ENCODE measurements at regions not wholly inside any gene's neighbourhood (a gene's known extent, or its start where the extent isn't known, plus 50 kb on each side); places are given as distances from the start of the nearest gene placed in this dataset.
"Not testable (repeated sequence)": the region's sequence is repeated elsewhere in the genome, so short reads cannot be mapped to it uniquely, and the experiment has no call there.

DNA sequence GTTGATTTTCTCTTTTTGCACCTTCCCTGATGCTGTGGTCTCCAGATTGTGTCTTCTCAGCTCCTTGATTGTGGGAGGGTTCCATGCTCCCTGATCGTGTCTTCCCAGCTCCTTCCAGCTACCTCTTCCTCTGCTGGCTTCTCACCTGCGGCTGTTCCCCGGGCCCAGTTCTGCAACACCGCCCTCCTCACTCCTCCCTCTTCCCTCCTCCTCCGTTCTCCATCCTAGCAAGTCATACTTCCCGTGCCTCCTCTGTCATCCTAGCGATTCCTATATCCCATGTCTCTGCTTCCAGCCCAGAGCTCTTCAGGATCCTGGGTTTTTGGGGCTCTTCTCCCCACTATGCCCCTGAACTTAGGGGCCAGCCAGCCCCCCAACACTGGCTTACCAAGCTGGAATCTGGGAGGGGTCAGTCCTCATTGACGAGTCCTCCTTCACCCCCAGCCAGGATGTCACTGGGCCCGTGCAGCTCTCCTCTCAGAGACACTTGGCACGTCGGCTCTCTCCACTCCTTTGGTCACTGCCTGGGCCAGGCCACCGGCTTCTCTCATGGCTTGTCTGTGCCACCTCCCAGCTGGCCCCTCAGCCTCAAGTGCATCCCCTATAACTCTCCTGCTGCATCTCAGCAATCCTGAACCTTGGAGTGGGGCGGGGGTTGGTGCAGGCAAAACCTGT is 255.4 kb upstream of the MVB12B start:
- WGBS = 84% methylated on average over 13 of the region's 13 CpGs

GRCh38 chr9:126077656-126078055 is 249.0 kb upstream of the MVB12B start:
- WGBS = 94% methylated on average over 12 of the region's 12 CpGs
- not testable (repeated sequence) for DNase-seq (ENCODE audit: low read depth in 6 of 9, low spot score in 9 of 9); H3K27ac ChIP-seq (ENCODE audit: low read depth in 1 of 2, low read length in 1 of 2); H3K27me3 ChIP-seq (ENCODE audit: control insufficient read depth in 2 of 2, insufficient read depth in 1 of 2, low read length in 1 of 2); H3K36me3 ChIP-seq (ENCODE audit: control insufficient read depth in 2 of 2, insufficient read depth in 2 of 2, low read length in 1 of 2); H3K4me3 ChIP-seq (ENCODE audit: low read length in 2 of 2); H3K4me1 ChIP-seq (ENCODE audit: control insufficient read depth in 2 of 2, insufficient read depth in 2 of 2, low read length in 2 of 2); H3K9me3 ChIP-seq (ENCODE audit: control insufficient read depth in 2 of 2, insufficient read depth in 1 of 2, low read length in 1 of 2)

More for the DNA sequence above, 255.4 kb upstream of the MVB12B start:
- Histone ChIP-seq H3K27me3 (ENCODE audit: control insufficient read depth in 2 of 2, insufficient read depth in 1 of 2, low read length in 1 of 2) (peaks cover 0 to 4% of the 10 kb centered on the region in 2 donors), H3K27ac (ENCODE audit: low read depth in 1 of 2, low read length in 1 of 2) (no peak overlapping the region), H3K36me3 (ENCODE audit: control insufficient read depth in 2 of 2, insufficient read depth in 2 of 2, low read length in 1 of 2) (no peaks in the 10 kb centered on the region), H3K9me3 (ENCODE audit: control insufficient read depth in 2 of 2, insufficient read depth in 1 of 2, low read length in 1 of 2) (no peaks in the 10 kb centered on the region), H3K4me3 (ENCODE audit: low read length in 2 of 2) (no peak overlapping the region), H3K4me1 (ENCODE audit: control insufficient read depth in 2 of 2, insufficient read depth in 2 of 2, low read length in 2 of 2) (no peaks in the 10 kb centered on the region)
- no peak for DNase-seq (ENCODE audit: low read depth in 6 of 9, low spot score in 9 of 9)

GRCh38 chr9:126080641-126081040 is 246.0 kb upstream of the MVB12B start:
- no peaks in the 10 kb centered on the region for H3K27me3 ChIP-seq (ENCODE audit: control insufficient read depth in 2 of 2, insufficient read depth in 1 of 2, low read length in 1 of 2)
- peaks cover 0 to 4% of the 10 kb centered on the region in 2 donors for H3K4me1 ChIP-seq (ENCODE audit: control insufficient read depth in 2 of 2, insufficient read depth in 2 of 2, low read length in 2 of 2)
- DNase-seq (ENCODE audit: low read depth in 6 of 9, low spot score in 9 of 9) = no peak
- H3K36me3 ChIP-seq (ENCODE audit: control insufficient read depth in 2 of 2, insufficient read depth in 2 of 2, low read length in 1 of 2) = no peaks in the 10 kb centered on the region
- H3K9me3 ChIP-seq (ENCODE audit: control insufficient read depth in 2 of 2, insufficient read depth in 1 of 2, low read length in 1 of 2) = no peaks in the 10 kb centered on the region
- H3K4me3 ChIP-seq (ENCODE audit: low read length in 2 of 2) = no peak overlapping the region
- 69% methylated on average over 2 of the region's 2 CpGs for WGBS
- no peak overlapping the region for H3K27ac ChIP-seq (ENCODE audit: low read depth in 1 of 2, low read length in 1 of 2)

DNA sequence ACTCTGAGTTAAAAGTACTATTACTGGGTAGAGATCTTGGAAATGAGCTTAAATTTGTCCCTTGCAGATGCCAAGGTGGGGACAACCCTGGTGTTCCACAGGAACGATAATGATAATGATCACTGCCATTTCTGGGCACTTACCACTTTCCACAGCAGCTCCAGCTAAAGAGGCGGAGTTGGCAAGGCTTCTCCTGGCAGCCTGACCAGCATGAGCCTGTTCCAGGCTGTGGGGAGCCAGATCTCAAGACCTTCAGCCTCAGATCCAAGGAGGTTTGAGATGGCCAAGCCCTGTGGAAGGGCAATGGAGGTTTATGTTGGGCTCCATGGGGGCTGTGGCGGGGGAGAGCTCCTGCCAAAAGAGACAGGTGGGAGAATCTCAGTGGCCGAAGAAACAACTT is 244.9 kb upstream of the MVB12B start:
- Histone ChIP-seq H3K4me1 (ENCODE audit: control insufficient read depth in 2 of 2, insufficient read depth in 2 of 2, low read length in 2 of 2) (peaks cover 0 to 4% of the 10 kb centered on the region in 2 donors), H3K4me3 (ENCODE audit: low read length in 2 of 2) (no peak overlapping the region), H3K27ac (ENCODE audit: low read depth in 1 of 2, low read length in 1 of 2) (no peak overlapping the region), H3K9me3 (ENCODE audit: control insufficient read depth in 2 of 2, insufficient read depth in 1 of 2, low read length in 1 of 2) (no peaks in the 10 kb centered on the region), H3K27me3 (ENCODE audit: control insufficient read depth in 2 of 2, insufficient read depth in 1 of 2, low read length in 1 of 2) (no peaks in the 10 kb centered on the region), H3K36me3 (ENCODE audit: control insufficient read depth in 2 of 2, insufficient read depth in 2 of 2, low read length in 1 of 2) (no peaks in the 10 kb centered on the region)
- DNase-seq (ENCODE audit: low read depth in 6 of 9, low spot score in 9 of 9) = no peak
- 86% methylated on average over 4 of the region's 4 CpGs for WGBS

- Histone ChIP-seq H3K4me1 (ENCODE audit: control insufficient read depth in 2 of 2, insufficient read depth in 2 of 2, low read length in 2 of 2) (peaks cover 0 to 4% of the 10 kb centered on the region in 2 donors), H3K27ac (ENCODE audit: low read depth in 1 of 2, low read length in 1 of 2) (no peak overlapping the region), H3K36me3 (ENCODE audit: control insufficient read depth in 2 of 2, insufficient read depth in 2 of 2, low read length in 1 of 2) (no peaks in the 10 kb centered on the region), H3K27me3 (ENCODE audit: control insufficient read depth in 2 of 2, insufficient read depth in 1 of 2, low read length in 1 of 2) (no peaks in the 10 kb centered on the region), H3K4me3 (ENCODE audit: low read length in 2 of 2) (no peak overlapping the region), H3K9me3 (ENCODE audit: control insufficient read depth in 2 of 2, insufficient read depth in 1 of 2, low read length in 1 of 2) (no peaks in the 10 kb centered on the region)
- 52% methylated on average over 4 of the region's 4 CpGs for WGBS
- no peak for DNase-seq (ENCODE audit: low read depth in 6 of 9, low spot score in 9 of 9)
Observed at GRCh38 chr9:126084008-126084407, 242.6 kb upstream of the MVB12B start.

GRCh38 chr9:126084696-126085095 is 241.9 kb upstream of the MVB12B start:
- 95% methylated on average over 8 of the region's 8 CpGs for WGBS

DNA sequence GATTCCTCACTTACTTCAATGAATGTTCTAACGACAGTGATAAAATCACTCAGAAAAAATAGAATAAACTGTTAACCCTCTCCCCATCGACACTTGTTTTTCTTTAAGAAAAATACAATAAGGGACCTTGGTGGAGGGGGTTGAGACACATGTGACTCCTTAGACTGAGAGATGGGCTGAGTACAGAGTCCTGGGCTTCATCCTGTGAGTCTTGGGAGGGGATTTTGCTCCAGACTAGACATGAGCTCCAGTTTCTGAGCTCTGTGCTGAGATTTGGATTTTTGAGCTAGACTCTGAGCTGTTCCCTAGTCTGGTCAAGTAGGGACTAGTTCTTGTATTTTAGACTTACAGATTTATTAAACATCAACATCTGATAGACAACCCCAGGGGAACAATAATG is 241.5 kb upstream of the MVB12B start:
- Histone ChIP-seq H3K36me3 (ENCODE audit: control insufficient read depth in 2 of 2, insufficient read depth in 2 of 2, low read length in 1 of 2) (no peaks in the 10 kb centered on the region), H3K27ac (ENCODE audit: low read depth in 1 of 2, low read length in 1 of 2) (no peak overlapping the region), H3K27me3 (ENCODE audit: control insufficient read depth in 2 of 2, insufficient read depth in 1 of 2, low read length in 1 of 2) (no peaks in the 10 kb centered on the region), H3K9me3 (ENCODE audit: control insufficient read depth in 2 of 2, insufficient read depth in 1 of 2, low read length in 1 of 2) (no peaks in the 10 kb centered on the region), H3K4me1 (ENCODE audit: control insufficient read depth in 2 of 2, insufficient read depth in 2 of 2, low read length in 2 of 2) (peaks cover 0 to 4% of the 10 kb centered on the region in 2 donors), H3K4me3 (ENCODE audit: low read length in 2 of 2) (no peak overlapping the region)
- DNase-seq (ENCODE audit: low read depth in 6 of 9, low spot score in 9 of 9) = no peak
- WGBS = 91% methylated on average over 2 of the region's 2 CpGs

More at GRCh38 chr9:126084696-126085095, 241.9 kb upstream of the MVB12B start:
- no peak for DNase-seq (ENCODE audit: low read depth in 6 of 9, low spot score in 9 of 9)
- Histone ChIP-seq H3K36me3 (ENCODE audit: control insufficient read depth in 2 of 2, insufficient read depth in 2 of 2, low read length in 1 of 2) (no peaks in the 10 kb centered on the region), H3K4me3 (ENCODE audit: low read length in 2 of 2) (no peak overlapping the region), H3K27ac (ENCODE audit: low read depth in 1 of 2, low read length in 1 of 2) (no peak overlapping the region), H3K9me3 (ENCODE audit: control insufficient read depth in 2 of 2, insufficient read depth in 1 of 2, low read length in 1 of 2) (no peaks in the 10 kb centered on the region), H3K4me1 (ENCODE audit: control insufficient read depth in 2 of 2, insufficient read depth in 2 of 2, low read length in 2 of 2) (peaks cover 0 to 4% of the 10 kb centered on the region in 2 donors), H3K27me3 (ENCODE audit: control insufficient read depth in 2 of 2, insufficient read depth in 1 of 2, low read length in 1 of 2) (no peaks in the 10 kb centered on the region)

GRCh38 chr9:126088336-126088735 is 238.3 kb upstream of the MVB12B start:
- Histone ChIP-seq H3K4me3 (ENCODE audit: low read length in 2 of 2) (no peak overlapping the region), H3K27ac (ENCODE audit: low read depth in 1 of 2, low read length in 1 of 2) (no peak overlapping the region), H3K27me3 (ENCODE audit: control insufficient read depth in 2 of 2, insufficient read depth in 1 of 2, low read length in 1 of 2) (peaks cover 0 to 2% of the 10 kb centered on the region in 2 donors), H3K36me3 (ENCODE audit: control insufficient read depth in 2 of 2, insufficient read depth in 2 of 2, low read length in 1 of 2) (no peaks in the 10 kb centered on the region), H3K4me1 (ENCODE audit: control insufficient read depth in 2 of 2, insufficient read depth in 2 of 2, low read length in 2 of 2) (peaks cover 0 to 4% of the 10 kb centered on the region in 2 donors), H3K9me3 (ENCODE audit: control insufficient read depth in 2 of 2, insufficient read depth in 1 of 2, low read length in 1 of 2) (no peaks in the 10 kb centered on the region)
- no peak for DNase-seq (ENCODE audit: low read depth in 6 of 9, low spot score in 9 of 9)
- 89% methylated on average over 6 of the region's 6 CpGs for WGBS

DNA sequence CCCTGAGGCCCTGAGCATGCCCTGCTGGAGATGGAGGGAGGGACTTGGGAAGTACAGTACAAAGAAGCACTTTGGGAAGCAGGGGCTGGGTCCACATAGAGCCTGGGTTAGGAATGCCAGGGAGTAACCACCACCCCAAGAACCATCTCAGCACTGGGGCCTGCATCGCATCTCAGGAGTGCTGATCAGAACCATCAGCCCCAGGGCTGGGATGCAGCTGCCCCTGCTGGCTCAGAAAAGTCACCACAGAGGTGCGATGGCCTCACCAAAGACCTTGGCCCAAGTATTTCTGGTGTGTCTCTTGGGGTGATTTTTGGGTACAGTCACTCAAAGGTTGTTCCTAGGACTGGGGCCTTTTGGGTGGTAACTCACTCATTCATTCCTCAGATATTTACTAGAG is 236.8 kb upstream of the MVB12B start:
- peaks cover 0 to 2% of the 10 kb centered on the region in 2 donors for H3K27me3 ChIP-seq (ENCODE audit: control insufficient read depth in 2 of 2, insufficient read depth in 1 of 2, low read length in 1 of 2)
- no peaks in the 10 kb centered on the region for H3K36me3 ChIP-seq (ENCODE audit: control insufficient read depth in 2 of 2, insufficient read depth in 2 of 2, low read length in 1 of 2)
- no peak for DNase-seq (ENCODE audit: low read depth in 6 of 9, low spot score in 9 of 9)
- H3K4me3 ChIP-seq (ENCODE audit: low read length in 2 of 2) = no peak overlapping the region
- H3K4me1 ChIP-seq (ENCODE audit: control insufficient read depth in 2 of 2, insufficient read depth in 2 of 2, low read length in 2 of 2) = no peaks in the 10 kb centered on the region
- H3K27ac ChIP-seq (ENCODE audit: low read depth in 1 of 2, low read length in 1 of 2) = no peak overlapping the region
- 84% methylated on average over 2 of the region's 2 CpGs for WGBS
- no peaks in the 10 kb centered on the region for H3K9me3 ChIP-seq (ENCODE audit: control insufficient read depth in 2 of 2, insufficient read depth in 1 of 2, low read length in 1 of 2)
